ENCODE measurements at regions not wholly inside any gene's neighbourhood (a gene's known extent, or its start where the extent isn't known, plus 50 kb on each side); places are given as distances from the start of the nearest gene placed in this dataset.
"Not testable (repeated sequence)": the region's sequence is repeated elsewhere in the genome, so short reads cannot be mapped to it uniquely, and the experiment has no call there.

GRCh38 chr3:110995461-110996231, 76.0 kb upstream of the NECTIN3 start:
- DNase-seq (ENCODE audit: low read depth in 2 of 2) = no peak

DNA sequence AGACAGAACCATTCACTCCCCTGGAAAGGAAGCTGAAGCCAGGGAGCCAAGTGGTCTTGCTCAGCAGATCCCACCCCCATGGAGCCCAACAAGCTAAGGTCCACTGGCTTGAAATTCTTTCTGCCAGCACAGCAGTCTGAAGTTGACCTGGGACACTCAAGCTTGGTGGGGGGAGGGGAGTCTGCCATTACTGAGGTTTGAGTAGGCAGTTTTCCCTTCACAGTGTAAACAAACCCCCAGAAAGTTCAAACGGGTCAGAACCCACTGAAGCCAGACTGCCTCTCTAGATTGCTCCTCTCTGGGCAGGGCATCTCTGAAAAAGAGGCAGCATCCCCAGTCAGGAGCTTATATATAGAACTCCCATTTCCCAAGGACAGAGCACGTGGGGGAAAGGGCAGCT, 72.8 kb upstream of the NECTIN3 start:
- not testable (repeated sequence) for DNase-seq (ENCODE audit: low read depth in 2 of 2)

DNA sequence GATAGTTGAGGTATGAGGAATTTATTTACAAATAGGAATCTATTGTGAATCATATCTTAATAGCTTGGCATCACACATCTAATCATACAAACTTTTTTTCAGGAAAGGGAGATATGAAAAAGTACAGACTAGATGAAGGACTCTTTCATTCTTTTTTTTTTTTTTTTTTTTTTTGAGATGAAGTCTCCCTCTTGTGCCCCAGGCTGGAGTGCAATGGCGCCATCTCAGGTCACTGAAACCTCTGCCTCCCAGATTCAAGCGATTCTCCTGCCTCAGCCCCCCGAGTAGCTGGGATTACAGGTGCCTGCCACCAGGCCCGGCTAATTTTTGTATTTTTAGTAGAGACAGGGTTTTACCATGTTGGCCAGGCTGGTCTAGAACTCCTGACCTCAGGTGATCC, 65.1 kb upstream of the NECTIN3 start:
- not testable (repeated sequence) for DNase-seq (ENCODE audit: low read depth in 2 of 2)

DNA sequence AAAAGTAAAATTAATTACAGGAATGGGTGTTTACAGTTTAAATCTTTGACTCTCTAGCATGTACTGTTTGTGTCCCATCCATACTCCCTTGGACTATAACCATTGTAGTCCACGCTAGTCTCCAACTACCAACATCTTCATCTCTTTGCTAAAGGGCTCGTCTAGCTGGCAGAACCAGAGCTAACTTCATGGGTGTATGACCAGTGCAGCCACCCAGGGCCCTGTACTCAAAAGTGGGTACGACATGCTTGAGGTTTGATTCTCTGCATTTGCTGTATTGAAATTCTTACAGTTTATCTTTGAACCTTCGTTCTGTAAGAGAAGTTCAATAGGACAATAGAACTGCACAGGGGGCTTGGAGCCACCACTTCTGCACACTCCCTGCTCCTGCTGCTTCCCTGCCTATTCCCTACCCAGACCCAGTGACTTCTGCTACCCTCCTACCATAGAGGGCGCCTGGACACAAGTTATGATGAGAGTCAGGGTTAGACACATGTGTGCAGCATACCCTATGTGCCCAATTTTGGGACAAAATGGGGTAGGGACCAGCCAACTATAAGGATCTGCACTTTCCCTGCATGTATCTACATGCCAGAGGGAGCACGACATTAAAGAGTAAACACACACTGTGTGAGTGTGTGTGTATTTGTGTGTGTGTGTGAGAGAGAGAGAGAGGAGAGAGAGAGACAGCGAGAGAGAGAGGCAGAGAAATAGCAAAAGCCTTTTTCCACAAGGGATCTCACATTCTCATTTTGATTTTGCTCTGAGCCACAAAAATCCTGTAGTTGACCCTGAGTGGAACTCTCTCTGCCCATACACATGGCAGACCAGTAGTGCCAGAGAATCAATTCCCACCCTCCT, 59.0 kb upstream of the NECTIN3 start:
- no peak for DNase-seq (ENCODE audit: low read depth in 2 of 2)
